SK-MEL-5 (cell line): ENCODE measurements at regions not wholly inside any gene's neighbourhood (a gene's known extent, or its start where the extent isn't known, plus 50 kb on each side); places are given as distances from the start of the nearest gene placed in this dataset.

Experiments
- DNase-seq: peaks from one replicate; pipeline ENCODE4 v3.0.0-alpha.2; 2016; ENCODE audit warnings: low read depth, low spot score
- in situ Hi-C: cut with HindIII; loops from 2 replicates; pipeline ENCODE4 v1.10.0; 2016; ENCODE audit warnings: low sequenced_read_pairs, high pct_unique_total_duplicates, low pct_unique_long_range_greater_than_20kb

DNA sequence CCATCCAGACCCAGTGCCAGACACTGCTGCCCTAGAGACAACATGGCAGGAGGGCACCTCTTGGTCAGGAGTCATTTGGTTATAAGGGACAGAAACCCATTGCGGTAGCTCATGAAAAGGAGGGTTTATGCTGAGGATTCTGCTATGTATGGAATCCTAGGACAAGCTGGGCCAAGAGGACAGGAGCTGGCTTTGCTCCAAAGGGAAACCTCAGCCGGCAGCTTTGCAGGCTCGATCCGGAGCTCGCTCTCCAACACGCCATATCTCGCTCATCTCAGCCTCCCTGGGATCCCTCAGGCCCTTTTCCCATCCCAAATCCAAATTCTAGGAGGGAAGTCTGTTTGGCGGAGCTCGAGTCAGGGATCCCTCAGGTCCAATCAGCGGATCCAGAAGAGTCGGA is 345.7 kb downstream of the GLRX3 start:
- no peak for DNase-seq
- in situ Hi-C loops = no loop called here

DNA sequence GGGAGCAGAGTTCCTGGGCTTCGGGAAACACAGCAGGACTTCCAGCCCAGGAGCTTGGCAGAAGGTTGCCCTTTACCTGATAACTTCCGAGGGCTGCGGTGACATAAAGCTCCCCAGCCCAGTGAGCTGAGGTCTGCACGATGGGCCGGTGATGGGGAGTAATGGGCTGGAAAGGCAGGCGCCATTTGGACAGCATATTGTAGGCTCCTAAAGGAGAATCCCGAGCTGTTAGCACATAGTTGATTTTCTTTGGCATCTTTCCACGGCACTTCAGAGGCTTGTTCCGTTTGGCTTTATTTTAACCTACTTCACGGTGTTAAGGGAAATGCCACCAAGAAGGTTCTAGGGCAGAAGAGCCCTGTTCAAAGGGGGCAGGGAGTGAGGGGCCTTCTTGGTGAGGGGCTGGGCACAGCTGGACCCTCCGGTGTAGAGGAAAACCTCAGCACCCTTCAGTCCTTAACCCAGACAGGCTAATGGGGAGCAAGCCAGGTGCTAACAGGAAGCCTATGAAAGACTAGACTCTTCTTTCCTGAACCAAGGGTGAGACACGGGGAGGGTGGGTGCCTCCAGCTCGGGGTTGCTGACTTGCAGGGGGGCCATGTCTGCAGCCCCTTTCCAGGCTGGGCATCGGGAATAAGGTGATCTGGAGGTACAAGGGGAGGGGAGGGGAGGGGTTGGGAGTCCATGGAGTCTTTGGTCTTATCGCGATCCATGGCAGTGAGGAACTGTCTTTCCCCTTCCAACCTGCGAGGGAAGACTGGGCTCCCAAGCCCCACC is 347.7 kb downstream of the GLRX3 start:
- in situ Hi-C loops = no loop called here
- no peak for DNase-seq

DNA sequence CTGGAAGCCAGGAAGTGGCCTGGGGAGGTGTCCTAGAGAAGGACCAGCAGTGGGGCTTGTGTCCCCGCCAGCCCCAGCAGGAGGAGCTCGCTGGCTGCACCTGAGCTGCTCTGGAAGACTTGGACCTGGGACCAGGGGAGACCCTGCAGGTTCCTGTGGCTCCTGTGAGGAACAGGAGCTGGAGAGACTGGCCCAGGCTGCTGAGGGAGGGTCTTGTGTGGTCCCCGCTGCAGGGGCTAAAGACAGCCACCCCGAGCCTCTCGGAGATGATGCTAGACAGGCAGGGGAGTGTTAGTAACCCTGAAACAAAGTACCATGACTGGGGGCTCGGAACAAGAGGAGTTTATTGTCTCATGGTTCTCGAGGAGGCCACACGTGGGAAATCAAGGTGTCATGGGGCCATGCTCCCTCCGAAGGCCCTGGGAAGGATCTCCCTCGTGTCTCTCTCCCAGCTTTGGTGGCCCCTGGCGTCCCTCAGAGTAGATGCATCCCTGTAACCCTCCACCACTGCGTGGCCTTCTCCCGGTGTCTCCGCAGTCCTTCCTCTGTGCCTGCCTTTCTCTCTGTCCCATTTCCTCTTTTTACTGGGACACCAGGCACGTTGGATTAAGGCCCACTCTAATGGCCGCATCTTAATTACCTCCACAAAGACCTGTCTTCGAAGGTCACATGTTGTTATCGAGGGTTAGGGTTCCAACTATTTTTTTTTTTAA is 348.4 kb downstream of the GLRX3 start:
- in situ Hi-C loops = no loop called here
- no peak for DNase-seq

DNA sequence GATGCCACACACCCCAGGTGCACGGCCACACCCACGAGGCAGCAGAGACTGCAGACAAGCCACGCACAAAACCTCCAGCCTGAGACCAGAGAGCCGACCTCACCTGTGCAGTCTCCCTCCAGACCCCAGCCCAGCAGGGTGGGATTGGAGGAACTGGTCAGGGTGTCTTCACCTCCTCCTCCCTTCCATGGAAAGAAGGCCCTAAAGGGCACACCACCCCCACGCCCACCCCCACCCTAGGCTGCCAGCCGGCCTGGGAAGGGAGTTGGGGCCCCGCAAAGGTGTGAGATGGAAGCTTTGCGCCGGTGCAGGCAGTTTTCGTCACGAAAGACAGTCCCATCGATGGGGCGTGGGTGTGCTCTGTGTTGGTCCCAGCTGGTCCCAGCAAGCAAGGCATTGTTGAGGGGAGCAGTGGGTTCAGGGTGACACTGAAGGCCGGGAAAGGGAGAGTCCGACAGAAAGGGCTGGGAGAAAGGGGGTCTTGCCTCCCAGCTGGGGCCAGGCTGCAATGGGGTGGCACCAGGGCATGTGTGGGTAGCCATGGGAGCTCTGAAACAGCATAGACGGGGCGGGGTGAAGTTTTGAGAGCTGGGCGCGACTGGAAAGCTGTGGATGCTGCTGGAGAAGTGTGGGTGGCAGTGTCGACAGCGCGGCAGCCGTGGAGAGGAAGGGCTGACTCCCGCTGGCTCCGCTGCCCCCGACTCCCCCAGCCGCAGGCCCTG is 349.2 kb downstream of the GLRX3 start:
- DNase-seq = no peak
- in situ Hi-C loops = no loop called here

DNA sequence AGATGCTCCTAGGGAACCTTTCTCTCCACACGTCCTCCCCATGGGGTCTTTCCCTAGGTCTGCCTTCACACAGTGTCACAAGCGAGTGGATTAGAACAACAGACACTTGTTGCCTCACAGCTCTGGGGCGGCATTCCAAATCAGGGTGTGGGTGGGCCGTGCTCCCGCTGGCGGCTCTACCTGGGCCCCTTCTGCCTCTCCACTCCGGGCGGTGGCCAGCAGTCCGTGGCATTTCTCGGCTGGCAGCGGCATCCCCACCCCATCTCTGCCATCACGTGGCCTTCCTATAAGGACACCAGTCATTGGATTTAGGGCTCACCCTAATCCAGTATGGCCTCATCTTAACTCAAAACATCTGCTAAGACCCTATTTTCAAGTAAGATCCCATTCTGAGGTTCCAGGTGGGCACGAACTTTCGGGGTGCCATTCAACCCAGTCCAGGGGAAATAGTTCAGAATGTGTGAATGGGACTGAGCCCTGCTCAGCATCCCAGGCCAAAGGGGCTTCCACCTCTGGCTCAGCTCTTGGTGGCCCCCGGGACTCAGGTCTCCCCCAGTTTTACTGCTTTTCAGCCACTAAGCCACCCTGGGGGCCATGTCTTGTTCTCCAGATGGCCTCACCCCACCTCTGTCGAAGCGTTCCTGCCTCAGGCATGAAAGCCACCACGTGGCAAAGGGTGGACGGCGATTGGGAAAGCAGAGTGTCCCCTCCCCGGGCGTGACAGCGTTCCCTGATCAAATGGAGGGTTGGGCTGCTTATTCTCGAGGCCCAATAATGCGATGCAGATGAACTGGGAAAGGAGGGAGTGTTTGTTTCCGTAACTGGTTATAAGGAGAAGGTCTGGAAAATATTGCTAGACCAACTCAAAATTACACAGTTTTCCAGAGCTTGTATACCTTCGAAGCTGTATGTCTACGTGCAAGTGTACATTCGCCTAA is 350.0 kb downstream of the GLRX3 start:
- in situ Hi-C loops = no loop called here
- no peak for DNase-seq

DNA sequence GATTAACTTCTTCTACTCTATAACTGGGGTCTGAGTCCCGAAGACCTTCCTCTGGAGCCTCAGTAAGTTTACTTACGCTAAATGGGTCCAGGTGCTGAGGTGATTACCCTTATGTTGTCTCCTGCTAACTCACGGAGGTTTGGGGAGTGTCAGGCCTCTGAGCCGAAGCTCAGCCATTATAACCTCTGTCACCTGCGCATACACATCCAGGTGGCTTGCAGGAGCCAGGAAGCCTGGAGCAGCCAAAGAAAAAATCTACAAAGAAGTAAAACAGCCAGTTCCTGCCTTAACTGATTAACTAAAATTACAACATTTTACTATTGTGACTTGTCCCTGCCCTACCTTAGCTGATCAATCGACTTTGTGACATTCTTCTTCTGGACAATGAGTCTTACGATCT is 350.7 kb downstream of the GLRX3 start:
- in situ Hi-C loops = no loop called here
- no peak for DNase-seq

DNA sequence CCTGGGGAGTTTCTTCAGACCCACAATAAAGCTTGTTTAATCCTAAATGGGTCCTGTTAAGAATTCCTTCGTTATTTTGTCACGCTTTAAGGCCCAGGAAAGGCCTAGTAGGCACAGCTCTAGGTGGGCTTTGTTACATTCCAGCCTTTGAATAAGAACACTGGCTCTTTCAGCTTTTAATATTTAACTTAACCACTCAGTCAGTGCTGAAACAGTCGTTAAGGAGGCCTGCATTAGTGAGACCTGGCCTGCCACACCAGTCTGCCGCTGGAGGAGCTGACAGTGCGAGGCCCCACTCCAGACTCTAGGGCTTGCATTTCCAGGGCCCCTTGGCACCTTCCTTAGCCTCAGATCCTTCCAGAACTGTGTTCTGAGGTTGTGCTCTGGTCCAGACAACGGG is 351.4 kb downstream of the GLRX3 start:
- in situ Hi-C loops = no loop called here
- no peak for DNase-seq

DNA sequence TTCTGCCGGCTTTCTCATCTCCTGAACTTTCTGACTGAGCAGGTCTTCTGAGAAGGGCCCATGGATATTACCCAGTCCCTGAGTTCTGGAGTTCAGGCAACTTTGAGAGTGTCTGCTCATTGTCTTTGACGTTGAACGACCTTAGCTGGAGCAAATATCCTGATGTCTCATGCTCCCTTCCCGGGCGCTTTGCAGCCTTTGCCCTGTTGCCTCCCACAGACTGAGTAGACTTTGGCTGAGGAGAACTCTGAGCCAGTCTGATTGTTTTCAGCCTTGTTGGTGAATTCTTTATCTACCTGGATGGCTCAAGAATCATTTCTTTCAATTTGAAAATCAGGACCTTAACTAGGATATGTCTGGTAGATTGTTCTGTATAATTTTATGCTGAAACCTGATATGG is 353.7 kb downstream of the GLRX3 start:
- no peak for DNase-seq
- in situ Hi-C loops = no loop called here

DNA sequence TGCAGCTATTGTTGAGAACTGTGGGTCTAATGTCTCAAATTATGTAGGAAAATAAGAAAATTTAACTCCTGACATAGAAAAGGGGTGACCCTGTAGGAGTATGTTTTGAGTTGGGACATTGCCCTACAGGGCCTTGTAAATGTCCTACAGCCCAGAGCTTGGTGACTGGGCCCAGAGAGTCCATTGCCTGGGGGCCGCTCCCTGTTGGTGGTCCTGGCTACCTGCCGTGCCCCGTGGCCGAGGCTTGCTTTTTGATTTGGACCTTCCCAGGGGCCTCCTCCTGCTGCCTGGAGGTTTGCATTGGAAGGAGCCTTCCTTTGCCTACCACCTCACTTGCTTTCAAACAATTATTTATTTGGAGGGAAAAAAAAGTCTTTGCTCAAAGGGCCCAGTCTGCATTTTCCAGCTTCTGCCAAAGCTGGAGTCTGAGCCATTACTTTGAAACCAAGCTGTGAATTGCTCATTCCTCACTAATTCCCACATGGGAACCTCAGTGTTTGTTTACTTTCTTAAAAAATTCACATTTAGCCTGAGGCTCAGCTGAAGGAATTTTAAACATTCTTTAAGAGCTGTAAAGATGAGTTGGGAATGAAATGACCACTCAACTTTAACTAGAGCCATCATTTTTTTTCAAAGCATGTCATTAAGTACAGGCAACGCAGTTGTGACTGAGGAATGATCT is 355.0 kb downstream of the GLRX3 start:
- in situ Hi-C loops = no loop called here
- DNase-seq = no peak

DNA sequence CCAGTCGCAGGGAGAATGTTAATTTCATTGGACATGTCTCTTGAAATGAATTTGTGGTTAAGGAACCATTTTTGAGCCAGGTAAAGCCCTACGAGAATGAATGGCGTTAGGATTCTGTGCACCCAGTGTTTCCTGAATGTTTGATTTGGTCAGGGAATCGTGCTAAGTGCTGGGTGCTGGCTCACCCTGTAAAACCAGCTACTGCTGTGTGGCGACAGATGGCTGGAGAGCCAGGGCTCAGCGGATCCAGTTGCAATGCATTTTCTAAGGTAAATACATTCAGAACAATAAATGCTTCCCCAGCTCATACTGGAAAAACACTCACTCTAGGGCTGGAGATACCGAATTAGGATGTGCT is 355.5 kb downstream of the GLRX3 start:
- in situ Hi-C loops = no loop called here

DNA sequence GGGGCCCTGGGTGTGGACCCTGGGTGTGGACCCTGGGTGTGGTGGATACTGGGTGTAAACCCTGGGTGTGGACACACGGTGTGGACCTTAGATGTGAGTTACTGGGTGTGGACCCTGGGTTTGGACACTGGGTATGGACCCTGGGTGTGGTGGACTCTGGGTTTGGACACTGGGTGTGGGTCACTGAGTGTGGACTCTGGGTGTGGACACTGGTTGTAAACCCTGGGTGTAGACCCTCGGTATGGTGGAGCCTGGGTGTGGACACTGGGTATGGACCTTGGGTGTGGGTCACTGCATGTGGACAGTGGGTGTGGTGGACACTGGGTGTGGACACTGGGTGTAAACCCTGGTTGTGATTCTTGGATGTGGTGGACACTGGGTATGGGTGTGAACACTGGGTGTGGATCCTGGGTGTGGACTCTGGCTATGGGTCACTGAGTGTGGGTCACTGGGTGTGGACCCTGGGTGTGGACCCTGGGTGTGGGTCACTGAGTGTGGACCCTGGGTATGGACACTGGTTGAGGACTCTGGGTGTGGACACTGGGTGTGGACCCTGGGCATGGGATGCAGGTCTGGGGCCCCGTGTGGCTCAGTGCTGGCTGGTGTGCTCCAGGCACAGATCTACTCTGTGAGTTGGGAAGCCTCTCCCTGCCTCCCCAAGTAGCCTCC is 356.2 kb downstream of the GLRX3 start:
- in situ Hi-C loops = no loop called here
- no peak for DNase-seq

More for the DNA sequence above, 355.5 kb downstream of the GLRX3 start:
- DNase-seq = no peak

DNA sequence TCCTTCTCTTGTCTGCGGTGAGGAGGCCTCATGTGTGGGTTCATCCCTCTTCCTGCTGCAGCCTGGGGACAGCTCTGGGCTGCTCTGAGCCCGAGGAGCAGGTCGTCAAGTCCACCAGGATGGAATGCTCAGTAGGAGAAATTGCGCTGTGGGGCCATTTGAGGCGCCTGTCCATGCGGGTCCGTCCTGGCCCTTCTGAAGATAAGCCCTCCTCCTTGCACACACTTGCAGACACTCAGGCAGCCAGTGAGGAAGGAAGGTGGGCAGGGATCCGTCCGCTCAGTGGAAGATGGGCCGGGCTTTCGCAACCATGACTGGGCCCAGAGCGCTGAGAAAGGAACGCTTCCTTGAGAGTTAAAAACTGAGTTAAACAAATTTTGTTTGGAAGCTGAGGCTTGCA is 356.8 kb downstream of the GLRX3 start:
- in situ Hi-C loops = no loop called here
- DNase-seq = no peak

DNA sequence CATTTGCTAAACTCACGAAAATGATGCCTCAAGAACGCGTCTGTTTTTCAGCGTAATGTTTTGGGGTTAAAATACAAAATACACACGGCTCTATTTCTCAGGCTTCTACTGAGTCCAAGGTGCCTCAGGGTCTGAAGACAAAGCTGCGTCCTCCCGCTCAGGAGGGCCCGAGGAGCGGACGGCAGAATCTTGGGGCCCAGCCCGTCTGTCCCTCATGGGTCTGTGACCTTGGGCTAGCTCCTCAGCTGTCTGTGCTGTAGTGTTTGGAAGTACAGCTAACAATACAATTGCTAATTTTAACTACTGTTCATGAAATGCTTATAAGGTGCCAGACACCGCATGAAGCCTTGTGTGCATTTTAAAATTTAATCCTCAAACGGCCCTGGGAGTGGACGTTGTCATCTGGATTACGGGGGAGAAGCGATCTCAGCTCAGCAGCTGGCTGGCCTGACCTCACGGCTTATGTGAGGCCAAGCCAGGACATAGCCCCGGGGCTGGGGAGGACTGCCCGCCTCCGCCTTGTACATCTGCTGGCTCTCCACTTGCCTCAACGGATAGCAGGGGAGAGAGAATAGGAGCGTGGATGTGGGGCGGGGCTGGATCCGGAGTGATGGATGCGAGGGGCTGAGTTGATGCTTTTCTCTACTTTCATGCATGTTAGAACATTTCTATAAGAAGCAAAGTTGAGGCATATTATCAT is 357.4 kb downstream of the GLRX3 start:
- in situ Hi-C loops = no loop called here
- DNase-seq = no peak

DNA sequence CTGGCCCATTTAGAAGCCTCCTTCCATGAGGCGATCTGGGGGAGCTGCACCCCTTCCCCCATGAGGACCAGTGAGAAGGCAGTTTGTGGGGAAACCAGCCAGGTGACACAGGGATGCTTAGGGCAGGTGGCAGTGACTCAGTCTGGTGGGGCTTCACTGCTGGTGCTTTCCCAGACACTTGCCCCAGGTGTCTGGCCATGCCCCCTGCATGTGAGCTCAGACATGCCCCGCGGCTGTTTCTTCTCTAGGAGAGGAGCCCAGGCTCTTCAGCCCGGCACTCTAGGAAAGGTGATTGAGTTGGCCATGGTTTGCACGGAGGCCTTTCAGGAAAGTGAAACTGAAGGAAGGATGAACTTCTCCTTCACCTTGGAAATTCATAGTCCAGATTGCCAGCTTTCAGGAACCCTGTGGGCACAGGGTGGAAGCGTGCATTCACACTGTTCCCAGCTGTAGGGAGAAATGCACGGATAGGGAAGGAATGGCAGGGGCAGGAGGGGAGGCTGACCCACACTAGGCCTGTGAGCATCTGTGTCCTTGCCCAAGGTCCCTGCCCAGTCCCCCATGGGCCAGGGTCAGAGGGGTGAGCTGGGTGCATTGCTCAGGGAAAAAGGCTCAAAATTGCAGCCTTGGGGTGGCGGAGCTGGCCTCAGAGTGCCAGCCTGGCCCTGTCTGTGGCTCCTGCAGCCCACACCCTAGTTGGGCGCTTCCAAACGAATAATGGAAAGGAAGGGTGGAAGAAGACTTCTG is 359.1 kb downstream of the GLRX3 start:
- in situ Hi-C loops = no loop called here
- no peak for DNase-seq

DNA sequence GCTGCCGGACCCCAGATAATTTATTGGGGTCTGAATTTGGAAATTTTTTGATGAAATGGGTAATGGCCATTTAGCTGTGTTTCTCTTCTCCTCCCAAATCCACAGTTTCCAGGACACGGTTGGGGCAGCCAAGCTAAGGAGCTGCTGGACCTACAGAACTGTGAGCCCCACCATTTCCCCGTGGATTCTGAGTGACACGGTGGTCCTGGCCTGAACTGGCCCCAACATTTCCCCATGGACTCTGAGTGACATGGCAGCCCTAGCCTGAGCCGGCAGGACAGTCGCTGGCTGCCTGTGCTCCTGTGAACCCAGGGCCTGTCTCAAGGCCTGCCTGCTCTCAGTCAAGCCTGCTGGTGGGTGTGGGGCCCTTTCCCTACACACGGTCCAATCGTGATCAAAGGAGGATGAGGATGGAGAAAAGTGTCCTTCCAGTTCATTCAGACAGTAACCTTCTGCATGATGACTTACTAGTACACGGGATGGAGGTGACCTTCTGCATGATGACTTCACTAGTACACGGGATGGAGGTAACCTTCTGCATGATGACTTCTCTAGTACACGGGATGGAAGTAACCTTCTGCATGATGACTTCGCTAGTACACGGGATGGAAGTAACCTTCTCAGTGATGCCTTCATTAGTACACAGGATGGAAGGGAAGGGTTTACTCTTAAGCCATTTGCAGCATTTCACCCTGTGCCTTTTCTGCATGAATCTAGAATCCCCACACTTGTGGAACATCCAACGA is 359.9 kb downstream of the GLRX3 start:
- in situ Hi-C loops = no loop called here
- DNase-seq = no peak
